H1 (cell line): ENCODE measurements at regions not wholly inside any gene's neighbourhood (a gene's known extent, or its start where the extent isn't known, plus 50 kb on each side); places are given as distances from the start of the nearest gene placed in this dataset.
A peak's percentile ranks its signal among the peaks of the same experiment; 100 is the strongest.

Experiments used
- CTCF ChIA-PET: fragments of 300-600 bp; sonication (Branson Sonifier 250); formaldehyde crosslinking; loops from one replicate; lab custom pipeline; 2021; ENCODE audit not compliant: partially characterized antibody; lab: Charles Lee
- POLR2A ChIA-PET: fragments of 300-600 bp; sonication (Branson Sonifier 250); formaldehyde crosslinking; loops from one replicate; lab custom pipeline; 2021; ENCODE audit warnings: inconsistent platforms; ENCODE audit not compliant: partially characterized antibody; lab: Charles Lee
- DNase-seq, 2 experiments: peaks; one replicate each; pipeline versions ENCODE4 v3.0.0 to v3.0.0-alpha.2; 2010 to 2022; ENCODE audit warnings: low spot score in 2 of 2, low read depth in 1 of 2, mixed read lengths in 1 of 2
- FAIRE-seq: peaks from 2 replicates; lab custom pipeline; 2011; peaks lifted over from hg19 to GRCh38; lab: Jason Lieb, UNC
- H2AFZ ChIP-seq: 2 replicates; pipeline ENCODE4 v1.8.1; 2012; ENCODE audit warnings: low read length, inconsistent platforms
- H2AK5ac ChIP-seq: 2 replicates; pipeline ENCODE4 v1.6.1; 2013; ENCODE audit warnings: low read depth, low read length
- H2BK120ac ChIP-seq: replicated peaks from 2 replicates; pipeline ENCODE3; 2013; ENCODE audit warnings: low read depth, low read length, inconsistent platforms
- H2BK12ac ChIP-seq: 2 replicates; pipeline ENCODE4 v1.6.1; 2013; ENCODE audit warnings: low read depth, low read length
- H2BK15ac ChIP-seq: 2 replicates; pipeline ENCODE4 v1.6.1; 2013; ENCODE audit warnings: low read length
- H2BK20ac ChIP-seq: 2 replicates; pipeline ENCODE4 v1.6.1; 2013; ENCODE audit warnings: low read length
- H2BK5ac ChIP-seq: 2 replicates; pipeline ENCODE4 v1.6.1; 2013; ENCODE audit warnings: low read depth, low read length
- H3K14ac ChIP-seq: 2 replicates; pipeline ENCODE4 v1.6.1; 2013; ENCODE audit warnings: inconsistent platforms; ENCODE audit not compliant: insufficient read length
- H3K18ac ChIP-seq: 2 replicates; pipeline ENCODE4 v1.6.1; 2013; ENCODE audit warnings: low read length; ENCODE audit errors: extremely low read depth
- H3K23ac ChIP-seq: 2 replicates; pipeline ENCODE4 v1.6.1; 2013; ENCODE audit warnings: inconsistent platforms; ENCODE audit not compliant: insufficient read length
- H3K23me2 ChIP-seq: 2 replicates; pipeline ENCODE4 v1.6.1; 2013; ENCODE audit warnings: low read depth, low read length
- H3K27ac ChIP-seq: 2 replicates; pipeline ENCODE4 v1.6.1; 2011; ENCODE audit warnings: low read depth, low read length, inconsistent platforms
- H3K27me3 ChIP-seq, 4 experiments: replicated peaks in 1 of 4; 1 replicate in 1 of 4; 2 replicates in 3 of 4; pipeline versions ENCODE4 v1.6.1 to v1.8.1; 2011 to 2013; ENCODE audit warnings: low read length in 3 of 4, mild to moderate bottlenecking in 3 of 4, inconsistent platforms in 2 of 4, mixed read lengths in 2 of 4, moderate library complexity in 1 of 4; ENCODE audit not compliant: control insufficient read depth in 3 of 4, insufficient read depth in 3 of 4; ENCODE audit errors: extremely low read depth in 1 of 4
- H3K36me3 ChIP-seq, 4 experiments: 2 replicates each; pipeline versions ENCODE4 v1.6.1 to v1.8.1; 2011 to 2013; ENCODE audit warnings: mild to moderate bottlenecking in 4 of 4, low read length in 3 of 4, moderate library complexity in 2 of 4, control low read depth in 1 of 4, inconsistent platforms in 1 of 4; ENCODE audit not compliant: insufficient read depth in 4 of 4, control insufficient read depth in 2 of 4
- H3K4ac ChIP-seq: replicated peaks from 2 replicates; pipeline ENCODE3; 2013; ENCODE audit warnings: low read length, low read depth, mixed read lengths, inconsistent platforms; ENCODE audit not compliant: insufficient read length
- H3K4me1 ChIP-seq, 4 experiments: replicated peaks in 1 of 4; 1 replicate in 1 of 4; 2 replicates in 3 of 4; pipeline versions ENCODE4 v1.6.1 to v1.8.1; 2011 to 2013; ENCODE audit warnings: low read length in 3 of 4, inconsistent platforms in 2 of 4, mixed read lengths in 1 of 4; ENCODE audit not compliant: insufficient read depth in 4 of 4, control insufficient read depth in 3 of 4
- H3K4me2 ChIP-seq, 2 experiments: 2 replicates each; pipeline versions ENCODE4 v1.6.1 to v1.8.1; 2011 to 2013; ENCODE audit warnings: low read depth in 2 of 2, low read length in 2 of 2, control low read depth in 1 of 2, inconsistent platforms in 1 of 2, mild to moderate bottlenecking in 1 of 2; ENCODE audit not compliant: insufficient read depth in 1 of 2
- H3K4me3 ChIP-seq, 4 experiments: fragments of 200-600, 300-600 bp in 1 of 4; sonication (generic), shearing (Covaris generic), sonication (Bioruptor Twin) in 1 of 4; 2 replicates each; pipeline versions ENCODE4 v1.5.1 to v1.8.1; 2011 to 2016; ENCODE audit warnings: low read length in 4 of 4, low read depth in 3 of 4, control low read depth in 2 of 4, inconsistent platforms in 2 of 4, mild to moderate bottlenecking in 2 of 4, mixed read lengths in 1 of 4, moderate library complexity in 1 of 4; ENCODE audit not compliant: insufficient read depth in 2 of 4; ENCODE audit errors: extremely low read depth in 1 of 4
- H3K56ac ChIP-seq: replicated peaks from 2 replicates; pipeline ENCODE3; 2013; ENCODE audit warnings: low read depth, mild to moderate bottlenecking, mixed read lengths, low read length, inconsistent platforms; ENCODE audit not compliant: insufficient read length
- H3K79me1 ChIP-seq: 2 replicates; pipeline ENCODE4 v1.6.1; 2013; ENCODE audit warnings: low read depth, low read length, control low read depth
- H3K79me2 ChIP-seq, 2 experiments: 2 replicates each; pipeline versions ENCODE4 v1.6.1 to v1.8.1; 2012 to 2013; ENCODE audit warnings: low read length in 2 of 2, mild to moderate bottlenecking in 2 of 2, inconsistent platforms in 1 of 2; ENCODE audit not compliant: insufficient read depth in 2 of 2, control insufficient read depth in 1 of 2
- H3K9ac ChIP-seq, 4 experiments: replicated peaks in 1 of 4; 1 replicate in 1 of 4; 2 replicates in 3 of 4; pipeline versions ENCODE4 v1.6.1 to v1.8.1; 2011 to 2013; ENCODE audit warnings: low read depth in 3 of 4, low read length in 3 of 4, control low read depth in 2 of 4, mild to moderate bottlenecking in 2 of 4, moderate library complexity in 2 of 4, inconsistent platforms in 1 of 4; ENCODE audit errors: extremely low read depth in 1 of 4
- H3K9me3 ChIP-seq, 2 experiments: 2 replicates each; pipeline versions ENCODE4 v1.6.1 to v1.8.1; 2012 to 2013; ENCODE audit warnings: mild to moderate bottlenecking in 2 of 2, moderate library complexity in 2 of 2, control low read depth in 1 of 2, inconsistent platforms in 1 of 2, low read depth in 1 of 2, low read length in 1 of 2, mixed read lengths in 1 of 2; ENCODE audit not compliant: insufficient read depth in 2 of 2
- H4K20me1 ChIP-seq, 2 experiments: replicated peaks in 1 of 2; 2 replicates each; pipeline versions ENCODE3 to v1.8.1; 2011 to 2013; ENCODE audit warnings: inconsistent platforms in 2 of 2, low read length in 2 of 2, mild to moderate bottlenecking in 1 of 2; ENCODE audit not compliant: insufficient read depth in 2 of 2, control insufficient read depth in 1 of 2
- H4K5ac ChIP-seq: 2 replicates; pipeline ENCODE4 v1.6.1; 2013; ENCODE audit warnings: low read length, low read depth, mixed read lengths, inconsistent platforms; ENCODE audit not compliant: insufficient read length
- H4K8ac ChIP-seq: 2 replicates; pipeline ENCODE4 v1.8.0; 2013; ENCODE audit warnings: mild to moderate bottlenecking, moderate library complexity, low read length, inconsistent platforms; ENCODE audit not compliant: insufficient read depth; ENCODE audit errors: extremely low read depth
- H4K91ac ChIP-seq: replicated peaks from 2 replicates; pipeline ENCODE3; 2013; ENCODE audit warnings: low read length, mixed read lengths, inconsistent platforms; ENCODE audit not compliant: insufficient read length
- CTBP2 ChIP-seq: IDR thresholded peaks from 2 replicates; pipeline ENCODE4 v1.7.0; 2011; ENCODE audit warnings: borderline replicate concordance, mild to moderate bottlenecking, moderate library complexity, mixed read lengths, low read length; ENCODE audit not compliant: insufficient read depth, insufficient read length
- FOSL1 ChIP-seq: IDR thresholded peaks from 2 replicates; pipeline ENCODE4 v1.6.1; 2011; ENCODE audit warnings: mild to moderate bottlenecking, low read depth, low read length, moderate library complexity; ENCODE audit not compliant: insufficient read depth
- JUN ChIP-seq: IDR thresholded peaks from 2 replicates; pipeline ENCODE4 v1.6.1; 2011; ENCODE audit warnings: low read depth, mild to moderate bottlenecking, improper control_type of control experiment, low read length
- NANOG ChIP-seq: IDR thresholded peaks from 2 replicates; pipeline ENCODE4 v1.6.1; 2011; ENCODE audit warnings: low read length, low read depth, mild to moderate bottlenecking, inconsistent platforms; ENCODE audit not compliant: insufficient read depth, poor library complexity, severe bottlenecking
- RXRA ChIP-seq: IDR thresholded peaks from 2 replicates; pipeline ENCODE4 v1.6.1; 2011; ENCODE audit warnings: low read depth, mild to moderate bottlenecking, low read length, moderate library complexity; ENCODE audit not compliant: insufficient read depth
- WGBS, 2 experiments: shearing (Covaris generic) in 1 of 2; methylation state at CpG; one replicate each; pipeline versions ENCODE4 v1.1.6 to v1.1.7; 2013 to 2015; ENCODE audit warnings: low lambda C conversion rate in 2 of 2, mixed read lengths in 2 of 2, inconsistent platforms in 1 of 2, low coverage in 1 of 2, missing lambda C conversion rate in 1 of 2; ENCODE audit not compliant: insufficient replicate concordance in 2 of 2, insufficient coverage in 1 of 2, insufficient read length in 1 of 2; ENCODE audit errors: extremely low coverage in 1 of 2, missing lambda C conversion rate in 1 of 2; 5-methylcytosine and 5-hydroxymethylcytosine counted together

DNA sequence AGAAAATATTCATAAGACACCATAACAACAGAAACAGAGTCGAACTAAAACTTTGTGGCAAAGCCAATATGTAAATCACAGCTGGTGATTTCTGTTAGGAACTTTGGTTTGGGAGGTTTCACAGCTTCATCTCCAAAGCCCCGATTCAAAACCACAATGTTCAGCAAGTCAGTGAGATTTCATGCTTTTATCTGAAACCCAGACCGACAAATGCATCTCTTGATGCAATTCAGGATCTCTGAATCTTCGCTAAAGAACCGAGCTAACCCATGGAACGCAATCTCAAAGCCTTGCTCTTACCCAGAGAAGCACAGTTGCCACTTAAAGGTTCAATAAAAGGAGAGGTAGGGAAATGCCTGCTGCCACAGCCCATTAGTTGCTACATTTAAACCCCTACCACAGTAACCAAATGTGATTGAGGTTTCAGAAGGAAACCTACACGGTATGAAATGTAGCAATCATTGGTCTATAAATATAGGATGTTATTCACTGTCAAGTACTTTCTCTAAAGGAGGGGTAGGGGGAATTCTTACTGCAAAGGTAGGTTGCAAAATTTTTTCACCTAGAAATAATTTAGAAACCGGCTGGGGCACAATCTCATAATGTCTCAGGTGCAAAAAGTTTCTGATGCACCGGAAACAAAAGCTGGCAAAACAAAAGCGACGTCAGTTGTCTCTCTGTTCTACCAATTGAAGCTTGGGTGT, 381.0 kb upstream of the ARID1B start:
- Histone ChIP-seq H3K23me2 (no peaks in the 10 kb centered on the region; the same call in 1 of the 2 replicates), H3K14ac (no peak overlapping the region), H2BK5ac (no peak overlapping the region), H3K36me3 (no peaks in the 10 kb centered on the region), H3K79me2 (no peaks in the 10 kb centered on the region), H3K4me2 (peak overlapping the region; percentile 47 to 68), H3K4me3 (peak overlapping the region in 1 of 4 experiments; percentile 51; a peak in 1 of 8 replicates), H4K20me1 (no peaks in the 10 kb centered on the region), H3K23ac (no peak overlapping the region), H3K56ac (no peak overlapping the region), H4K91ac (no peak overlapping the region), H3K18ac (no peak overlapping the region), H3K27ac (no peak overlapping the region), H2BK12ac (no peak overlapping the region), H2AFZ (0 out of 2 replicates have a peak overlapping the region, but pooled peaks have one; percentile 51), H3K27me3 (no peaks in the 10 kb centered on the region), H2BK15ac (no peak overlapping the region), H3K79me1 (no peaks in the 10 kb centered on the region), H4K5ac (no peak overlapping the region)
- DNase-seq, result no peak
- TF ChIP-seq FOSL1 (no peak), RXRA (no peak), CTBP2 (no peak), NANOG (no peak), JUN (no peak)
- TF ChIP-seq, all 59 proteins: peak for 0
- Histone ChIP-seq H3K4me1 (peaks cover 5 to 11% (median 9%) of the 10 kb centered on the region in 4 experiments), H3K9ac (no peak overlapping the region; a peak in 1 of 7 replicates), H3K9me3 (no peaks in the 10 kb centered on the region), H3K4ac (no peak overlapping the region), H2BK120ac (no peak overlapping the region), H2BK20ac (no peak overlapping the region), H2AK5ac (no peak overlapping the region), H4K8ac (no peak overlapping the region)
- peak; percentile 42 for FAIRE-seq
- ChIA-PET POLR2A (no interaction called here), CTCF (interaction anchor here (0.9 kb wide), 2 partner anchors 14 to 169 kb away, joined by 3 read pairs; no protein-coding TSS in a partner anchor)
- 77% methylated on average over 11 of the region's 11 CpGs; no CpG with 5 or more reads in 1 of the 2 experiments for WGBS, 2 experiments
